Adrenal gland (tissue), 9 donors: ENCODE measurements at regions not wholly inside any gene's neighbourhood (a gene's known extent, or its start where the extent isn't known, plus 50 kb on each side); places are given as distances from the start of the nearest gene placed in this dataset.

ENCODE experiments used
- DNase-seq, 7 donors: peaks; one replicate each; pipeline ENCODE4 v3.0.0-alpha.2; 2019 to 2020
- H3K27ac ChIP-seq, 5 donors: fragments of 200-600 bp; sonication (generic) in 4 of 5; 1 replicate in 3 of 5; 2 replicates in 2 of 5; pipeline versions ENCODE4 v1.5.1 to v1.8.0; 2016 to 2020; ENCODE audit warnings: mild to moderate bottlenecking in 1 of 5
- H3K27me3 ChIP-seq: fragments of 200-600 bp; 2 replicates; pipeline ENCODE4 v1.8.0; 2021
- H3K36me3 ChIP-seq, 2 donors: fragments of 200-600 bp; replicated peaks in 1 of 2; 1 replicate in 1 of 2; 2 replicates in 1 of 2; pipeline versions ENCODE4 v1.5.1 to v1.8.0; 2018 to 2022
- H3K4me1 ChIP-seq, 2 donors: fragments of 200-600 bp; replicated peaks in 1 of 2; 1 replicate in 1 of 2; 2 replicates in 1 of 2; pipeline versions ENCODE4 v1.5.1 to v1.8.0; 2018 to 2021
- H3K4me3 ChIP-seq, 4 donors: fragments of 200-600 bp; sonication (generic) in 3 of 4; one replicate each; pipeline ENCODE4 v1.5.1; 2016 to 2018
- H3K9me3 ChIP-seq, 3 donors: fragments of 200-600 bp; sonication (generic) in 1 of 3; replicated peaks in 1 of 3; 1 replicate in 2 of 3; 2 replicates in 1 of 3; pipeline versions ENCODE4 v1.5.1 to v1.8.0; 2016 to 2021
- CTCF ChIP-seq, 6 experiments: fragments of 450-650 bp in 4 of 6; fragments of 200-600 bp in 2 of 6; sonication (generic) in 1 of 6; IDR thresholded peaks; 1 replicate in 5 of 6; 2 replicates in 1 of 6; pipeline versions ENCODE4 v1.5.1 to v1.8.0; 2016 to 2021; ENCODE audit warnings: antibody characterized with exemption in 6 of 6, mild to moderate bottlenecking in 2 of 6, moderate library complexity in 1 of 6
- POLR2A ChIP-seq, 2 donors: fragments of 450-650 bp; IDR thresholded peaks; one replicate each; pipeline ENCODE4 v1.6.1; 2017; ENCODE audit warnings: antibody characterized with exemption in 2 of 2, mild to moderate bottlenecking in 2 of 2, moderate library complexity in 1 of 2
- WGBS, 4 donors: extraction: QIAGEN DNeasy Blood & Tissue Kit in 2 of 4; methylation state at CpG; one replicate each; pipeline versions ENCODE4 v1.1.5 to v1.1.7; 2013 to 2017; 5-methylcytosine and 5-hydroxymethylcytosine counted together
- intact Hi-C, 2 donors: fragments of 100-400 bp; cut with DNase I; formaldehyde crosslinking; loops; one replicate each; pipeline versions ENCODE4 v1.14.1 to v1.15.0; 2022 to 2023
- donor health status: healthy with polysubstance abuse.
- donor health status: Bipolar disorder and iron deficiency.
- donor health status: DM: yes; HTN: yes; CAD: no.
- donor health status: DM: no; HTN: no; CAD: no.
- donor health status: DM: no; HTN: no; CAD: no.

GRCh38 chr5:98605426-98605825, 168.0 kb upstream of the RGMB start:
- DNase-seq: no peak

GRCh38 chr5:98606961-98607360, 166.5 kb upstream of the RGMB start:
- Histone ChIP-seq H3K4me3 (no peak overlapping the region), H3K27ac (no peak overlapping the region), H3K9me3 (no peaks in the 10 kb centered on the region), H3K27me3 (no peaks in the 10 kb centered on the region), H3K36me3 (no peaks in the 10 kb centered on the region), H3K4me1 (no peaks in the 10 kb centered on the region)
- 68 to 92% (median 77%) methylated on average over 2 of the region's 2 CpGs for WGBS, 4 donors
- intact Hi-C loops: no loop called here
- DNase-seq: no peak
- TF ChIP-seq CTCF (IDR thresholded peaks at IDR 0.05): no peak
- no peak for TF ChIP-seq POLR2A (IDR thresholded peaks at IDR 0.05)

More at GRCh38 chr5:98605426-98605825, 168.0 kb upstream of the RGMB start:
- Histone ChIP-seq H3K4me3 (no peak overlapping the region), H3K4me1 (no peaks in the 10 kb centered on the region), H3K9me3 (no peaks in the 10 kb centered on the region), H3K36me3 (no peaks in the 10 kb centered on the region), H3K27me3 (no peaks in the 10 kb centered on the region), H3K27ac (no peak overlapping the region)
- 85 to 100% (median 93%) methylated on average over 1 of the region's 1 CpG for WGBS, 4 donors
- intact Hi-C loops: no loop called here
- TF ChIP-seq CTCF (IDR thresholded peaks at IDR 0.05): no peak
- no peak for TF ChIP-seq POLR2A (IDR thresholded peaks at IDR 0.05)

- no peak for DNase-seq
- Histone ChIP-seq H3K36me3 (no peaks in the 10 kb centered on the region), H3K4me3 (no peak overlapping the region), H3K27ac (no peak overlapping the region), H3K9me3 (no peaks in the 10 kb centered on the region), H3K4me1 (no peaks in the 10 kb centered on the region), H3K27me3 (no peaks in the 10 kb centered on the region)
- no peak for TF ChIP-seq CTCF (IDR thresholded peaks at IDR 0.05)
- no peak for TF ChIP-seq POLR2A (IDR thresholded peaks at IDR 0.05)
- 68 to 86% (median 78%) methylated on average over 3 of the region's 3 CpGs for WGBS, 4 donors
- intact Hi-C loops: no loop called here
Observed at GRCh38 chr5:98608052-98608451, 165.4 kb upstream of the RGMB start.

GRCh38 chr5:98614341-98614740, 159.1 kb upstream of the RGMB start:
- no peak for DNase-seq
- intact Hi-C loops: no loop called here
- H3K4me3 ChIP-seq: no peak overlapping the region
- H3K27me3 ChIP-seq: no peaks in the 10 kb centered on the region
- TF ChIP-seq POLR2A (IDR thresholded peaks at IDR 0.05) (no peak), CTCF (IDR thresholded peaks at IDR 0.05) (no peak)
- no peaks in the 10 kb centered on the region for H3K9me3 ChIP-seq
- H3K4me1 ChIP-seq: no peaks in the 10 kb centered on the region
- WGBS, 4 donors: 64 to 83% (median 70%) methylated on average over 1 of the region's 1 CpG
- H3K36me3 ChIP-seq: no peaks in the 10 kb centered on the region
- H3K27ac ChIP-seq: no peak overlapping the region
